PC-9 (cell line): ENCODE measurements at regions not wholly inside any gene's neighbourhood (a gene's known extent, or its start where the extent isn't known, plus 50 kb on each side); places are given as distances from the start of the nearest gene placed in this dataset.

ENCODE experiments used
- BruUV-seq: library from RNA; stranded (reverse); fragments of 400-500 nt; replicated peaks from 2 replicates; lab custom pipeline; 2021; lab: Mats Ljungman, UMichigan
- CTCF ChIA-PET: fragments of 300-600 bp; sonication (Branson Sonifier 250); formaldehyde crosslinking; loops from one replicate; lab custom pipeline; 2022; ENCODE audit warnings: antibody characterized with exemption; lab: Charles Lee
- POLR2A ChIA-PET: fragments of 300-600 bp; sonication (Branson Sonifier 250); formaldehyde crosslinking; loops from one replicate; lab custom pipeline; 2022; ENCODE audit warnings: antibody characterized with exemption; ENCODE audit not compliant: unreplicated experiment; lab: Charles Lee
- DNase-seq, 2 experiments: peaks; one replicate each; pipeline versions ENCODE4 v3.0.0 to v3.0.0-alpha.2; 2015 to 2022; ENCODE audit warnings: mixed read lengths in 1 of 2
- H2AFZ ChIP-seq: fragments of 200-600 bp; sonication (generic); 2 replicates; pipeline ENCODE4 v1.8.1; 2017; ENCODE audit warnings: antibody characterized with exemption
- H3F3A ChIP-seq: fragments of 200-600 bp; sonication (generic); 2 replicates; pipeline ENCODE4 v1.8.1; 2017; ENCODE audit warnings: antibody characterized with exemption, mild to moderate bottlenecking, low read depth; ENCODE audit not compliant: insufficient read depth
- H3K27ac ChIP-seq: fragments of 200-600 bp; sonication (generic); 2 replicates; pipeline ENCODE4 v1.6.1; 2016; ENCODE audit warnings: mixed run types
- H3K27me3 ChIP-seq: fragments of 200-600 bp; sonication (generic); 2 replicates; pipeline ENCODE4 v1.6.1; 2016; ENCODE audit warnings: low read depth, mixed run types; ENCODE audit not compliant: insufficient read depth
- H3K36me3 ChIP-seq: fragments of 200-600 bp; sonication (generic); 2 replicates; pipeline ENCODE4 v1.6.1; 2016; ENCODE audit warnings: low read depth, mixed run types
- H3K4me1 ChIP-seq: fragments of 200-600 bp; sonication (generic); replicated peaks from 2 replicates; pipeline ENCODE4 v1.6.1; 2016; ENCODE audit warnings: mixed run types; ENCODE audit not compliant: insufficient read depth
- H3K4me2 ChIP-seq: fragments of 200-600 bp; sonication (generic); 2 replicates; pipeline ENCODE4 v1.6.1; 2017; ENCODE audit warnings: mixed run types
- H3K4me3 ChIP-seq: fragments of 200-600 bp; sonication (generic); 2 replicates; pipeline ENCODE4 v1.6.1; 2016; ENCODE audit warnings: mixed run types
- H3K79me2 ChIP-seq: fragments of 200-600 bp; sonication (generic); 2 replicates; pipeline ENCODE4 v1.6.1; 2017; ENCODE audit warnings: low read depth, mixed run types
- H3K9me2 ChIP-seq: fragments of 200-600 bp; sonication (generic); 2 replicates; pipeline ENCODE4 v1.8.1; 2017; ENCODE audit warnings: mild to moderate bottlenecking; ENCODE audit not compliant: insufficient read depth
- H3K9me3 ChIP-seq: fragments of 200-600 bp; sonication (generic); 2 replicates; pipeline ENCODE4 v1.8.1; 2016; ENCODE audit warnings: low read depth; ENCODE audit not compliant: insufficient read depth
- H4K20me1 ChIP-seq: fragments of 200-600 bp; sonication (generic); 2 replicates; pipeline ENCODE4 v1.8.1; 2017; ENCODE audit not compliant: insufficient read depth
- EZH2 ChIP-seq: fragments of 200-600 bp; sonication (generic); IDR thresholded peaks from 2 replicates; pipeline ENCODE4 v1.8.0; 2017; ENCODE audit warnings: antibody characterized with exemption, low read depth
- intact Hi-C: fragments of 100-400 bp; cut with micrococcal nuclease; formaldehyde crosslinking; loops from one replicate; pipeline ENCODE4 v1.10.0; 2022; ENCODE audit not compliant: unreplicated experiment
- TF ChIP-seq, protein P1 (sequence below): fragments of 200-600 bp; sonication (generic); conservative IDR thresholded peaks from 2 replicates; pipeline ENCODE4 v1.6.1; 2017; ENCODE audit warnings: mixed run types, antibody characterized with exemption, mild to moderate bottlenecking, moderate library complexity

DNA sequence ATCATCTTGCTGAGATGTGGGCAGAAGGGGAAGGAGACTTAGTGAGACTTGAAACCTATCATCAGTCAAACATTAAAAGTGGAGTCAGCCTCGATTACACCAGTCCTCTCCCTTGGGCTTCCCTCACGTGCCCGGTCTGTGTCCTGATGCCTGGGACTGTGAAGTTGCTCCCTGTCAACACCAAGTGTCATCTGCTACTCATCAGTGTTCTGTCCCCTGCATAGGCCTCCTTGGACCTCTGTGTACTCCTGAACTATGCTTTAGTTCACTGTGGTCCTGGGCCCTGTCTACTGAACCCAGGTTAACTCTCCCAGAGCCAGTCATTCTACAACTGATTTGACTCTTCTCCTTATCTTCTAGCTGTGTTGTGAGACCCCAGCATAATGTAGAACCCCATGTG is 506.3 kb downstream of the TYW1 start:
- no peak overlapping the region for H3K4me3 ChIP-seq
- H2AFZ ChIP-seq, result no peak overlapping the region
- no peaks in the 10 kb centered on the region for H3K9me3 ChIP-seq
- no peak for DNase-seq
- ChIA-PET POLR2A (no interaction called here), CTCF (no interaction called here)
- no peaks in the 10 kb centered on the region for H3K9me2 ChIP-seq
- peaks cover 28% of the 10 kb centered on the region for H3K27me3 ChIP-seq
- no peak overlapping the region for H3K4me2 ChIP-seq
- no TSS peak for BruUV-seq
- H3K36me3 ChIP-seq, result no peaks in the 10 kb centered on the region
- H3K79me2 ChIP-seq, result no peaks in the 10 kb centered on the region
- H3K4me1 ChIP-seq, result no peaks in the 10 kb centered on the region
- no peak overlapping the region for H3K27ac ChIP-seq
- H4K20me1 ChIP-seq, result no peaks in the 10 kb centered on the region
- intact Hi-C loops, result no loop called here
- no peaks in the 10 kb centered on the region for H3F3A ChIP-seq
- TF ChIP-seq, protein P1, sequence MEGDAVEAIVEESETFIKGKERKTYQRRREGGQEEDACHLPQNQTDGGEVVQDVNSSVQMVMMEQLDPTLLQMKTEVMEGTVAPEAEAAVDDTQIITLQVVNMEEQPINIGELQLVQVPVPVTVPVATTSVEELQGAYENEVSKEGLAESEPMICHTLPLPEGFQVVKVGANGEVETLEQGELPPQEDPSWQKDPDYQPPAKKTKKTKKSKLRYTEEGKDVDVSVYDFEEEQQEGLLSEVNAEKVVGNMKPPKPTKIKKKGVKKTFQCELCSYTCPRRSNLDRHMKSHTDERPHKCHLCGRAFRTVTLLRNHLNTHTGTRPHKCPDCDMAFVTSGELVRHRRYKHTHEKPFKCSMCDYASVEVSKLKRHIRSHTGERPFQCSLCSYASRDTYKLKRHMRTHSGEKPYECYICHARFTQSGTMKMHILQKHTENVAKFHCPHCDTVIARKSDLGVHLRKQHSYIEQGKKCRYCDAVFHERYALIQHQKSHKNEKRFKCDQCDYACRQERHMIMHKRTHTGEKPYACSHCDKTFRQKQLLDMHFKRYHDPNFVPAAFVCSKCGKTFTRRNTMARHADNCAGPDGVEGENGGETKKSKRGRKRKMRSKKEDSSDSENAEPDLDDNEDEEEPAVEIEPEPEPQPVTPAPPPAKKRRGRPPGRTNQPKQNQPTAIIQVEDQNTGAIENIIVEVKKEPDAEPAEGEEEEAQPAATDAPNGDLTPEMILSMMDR, result no peak
- no peak for TF ChIP-seq EZH2

DNA sequence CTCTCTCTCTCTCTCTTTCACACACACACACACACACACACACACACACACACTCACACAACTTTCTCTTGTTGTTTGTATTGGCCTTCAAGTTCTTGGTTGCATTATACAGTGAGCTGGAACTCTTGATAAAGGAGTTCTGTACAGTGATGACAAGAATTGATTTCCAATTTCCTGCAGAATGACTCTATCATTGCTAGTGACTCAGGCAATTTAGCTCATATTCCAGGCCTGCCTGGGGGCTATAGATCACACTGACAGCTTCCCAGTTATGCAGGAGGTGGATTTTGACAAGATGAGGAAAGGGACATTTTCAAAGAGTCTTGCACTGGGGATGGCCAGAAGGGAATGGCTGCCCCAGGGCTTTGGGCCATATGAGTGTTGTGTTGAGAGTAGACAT is 508.8 kb downstream of the TYW1 start:
- H3K9me3 ChIP-seq, result no peaks in the 10 kb centered on the region
- H3K27me3 ChIP-seq, result peaks cover 9% of the 10 kb centered on the region
- intact Hi-C loops, result no loop called here
- POLR2A ChIA-PET, result no interaction called here
- BruUV-seq, result no TSS peak
- no peak overlapping the region for H3K4me3 ChIP-seq
- no peaks in the 10 kb centered on the region for H3K4me1 ChIP-seq
- CTCF ChIA-PET, result no interaction called here
- no peaks in the 10 kb centered on the region for H3K79me2 ChIP-seq
- no peak overlapping the region for H3K27ac ChIP-seq
- H4K20me1 ChIP-seq, result no peaks in the 10 kb centered on the region
- no peaks in the 10 kb centered on the region for H3K36me3 ChIP-seq
- TF ChIP-seq, protein P1, result no peak
- TF ChIP-seq EZH2, result no peak
- no peak overlapping the region for H2AFZ ChIP-seq
- H3F3A ChIP-seq, result no peaks in the 10 kb centered on the region
- DNase-seq, result no peak
- H3K9me2 ChIP-seq, result no peaks in the 10 kb centered on the region
- H3K4me2 ChIP-seq, result no peak overlapping the region

DNA sequence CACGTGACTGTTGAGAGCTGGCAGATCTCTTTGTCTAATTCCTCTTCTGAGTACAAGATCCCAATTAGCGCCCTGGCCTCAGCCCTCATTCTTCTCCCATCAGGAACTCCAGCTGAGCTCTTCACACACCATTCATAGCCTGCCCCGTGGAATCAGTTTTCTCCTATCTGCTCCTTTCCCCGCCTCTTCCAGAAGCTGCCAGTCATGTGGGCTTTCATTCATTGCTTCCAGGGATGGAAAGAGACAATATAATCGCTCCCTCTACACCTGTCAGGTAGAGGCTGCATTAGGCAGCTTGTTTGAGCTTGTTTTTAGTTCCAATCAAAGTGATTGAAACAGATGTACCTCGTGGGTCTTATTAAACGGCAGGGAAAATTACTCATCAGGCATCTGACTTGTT is 515.8 kb downstream of the TYW1 start:
- Histone ChIP-seq H3K4me3 (no peak overlapping the region), H4K20me1 (no peaks in the 10 kb centered on the region), H3K9me3 (no peaks in the 10 kb centered on the region), H3F3A (no peaks in the 10 kb centered on the region), H3K4me2 (no peak overlapping the region), H3K27me3 (no peaks in the 10 kb centered on the region), H3K4me1 (no peaks in the 10 kb centered on the region), H3K79me2 (no peaks in the 10 kb centered on the region), H3K9me2 (no peaks in the 10 kb centered on the region), H2AFZ (no peak overlapping the region), H3K27ac (no peak overlapping the region), H3K36me3 (no peaks in the 10 kb centered on the region)
- POLR2A ChIA-PET, result no interaction called here
- no peak for TF ChIP-seq EZH2
- CTCF ChIA-PET, result no interaction called here
- DNase-seq, result no peak
- intact Hi-C loops, result no loop called here
- BruUV-seq, result no TSS peak

DNA sequence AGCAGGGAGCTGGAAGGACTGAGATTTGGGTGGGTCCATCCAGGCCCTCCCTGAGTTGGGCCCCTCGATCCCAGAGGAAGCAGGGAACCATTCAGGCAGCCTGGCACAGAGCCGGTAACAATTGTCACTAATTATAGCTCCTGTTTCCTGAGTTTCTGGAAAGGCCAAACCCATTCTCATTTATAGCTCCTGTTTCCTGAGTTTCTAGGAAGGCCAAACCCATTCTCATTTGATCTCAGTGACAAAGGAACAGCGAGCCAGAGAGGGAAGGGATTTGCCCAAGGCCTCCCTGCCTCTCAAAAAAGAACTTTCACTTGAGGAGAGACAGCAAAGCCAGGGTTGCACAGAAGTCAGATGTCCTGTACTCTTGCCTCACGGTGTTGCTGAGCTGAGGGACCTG is 521.9 kb downstream of the TYW1 start:
- no TSS peak for BruUV-seq
- Histone ChIP-seq H3K4me2 (no peak overlapping the region), H3K4me3 (no peak overlapping the region), H3K27ac (no peak overlapping the region), H3K9me2 (no peaks in the 10 kb centered on the region), H3K79me2 (no peaks in the 10 kb centered on the region), H3K36me3 (no peaks in the 10 kb centered on the region), H3K9me3 (no peaks in the 10 kb centered on the region), H2AFZ (no peak overlapping the region), H4K20me1 (no peaks in the 10 kb centered on the region), H3K4me1 (no peaks in the 10 kb centered on the region), H3F3A (no peaks in the 10 kb centered on the region), H3K27me3 (no peaks in the 10 kb centered on the region)
- no peak for DNase-seq
- ChIA-PET CTCF (no interaction called here), POLR2A (no interaction called here)
- TF ChIP-seq, protein P1, result no peak
- no peak for TF ChIP-seq EZH2
- intact Hi-C loops, result no loop called here
